B cell (primary cell): ENCODE measurements at regions not wholly inside any gene's neighbourhood (a gene's known extent, or its start where the extent isn't known, plus 50 kb on each side); places are given as distances from the start of the nearest gene placed in this dataset.

Experiments
- ATAC-seq: fragments of 200-7000 bp; cut with Tn5 transposase; one replicate; pipeline ENCODE4 v1.10.0; 2021; ENCODE audit warnings: low read depth, mild to moderate bottlenecking, moderate number of reproducible peaks, moderate library complexity
- CTCF ChIA-PET: fragments of 350-600 bp; sonication (Branson Sonifier 250); formaldehyde crosslinking; loops from one replicate; lab custom pipeline; 2021; ENCODE audit warnings: antibody characterized with exemption, inconsistent platforms; lab: Charles Lee
- POLR2A ChIA-PET: fragments of 350-600 bp; sonication (Branson Sonifier 250); formaldehyde crosslinking; loops from one replicate; lab custom pipeline; 2021; ENCODE audit warnings: antibody characterized with exemption; lab: Charles Lee
- DNase-seq: peaks from one replicate; pipeline ENCODE4 v3.0.0; 2013
- H2AFZ ChIP-seq: 2 replicates; pipeline ENCODE4 v1.6.1; 2012; ENCODE audit warnings: mild to moderate bottlenecking, low read depth, low read length; ENCODE audit not compliant: insufficient read depth, poor library complexity, severe bottlenecking
- H3K27ac ChIP-seq, 2 donors: 1 replicate in 1 of 2; 2 replicates in 1 of 2; pipeline ENCODE4 v1.5.1; 2012 to 2013; ENCODE audit warnings: low read length in 2 of 2, mild to moderate bottlenecking in 2 of 2, moderate library complexity in 1 of 2
- H3K27me3 ChIP-seq, 4 experiments: fragments of 200-600 bp in 1 of 4; sonication (generic) in 1 of 4; replicated peaks in 1 of 4; 1 replicate in 2 of 4; 2 replicates in 2 of 4; pipeline versions ENCODE4 v1.6.1 to v1.7.0; 2013 to 2016; ENCODE audit warnings: low read length in 3 of 4, mild to moderate bottlenecking in 2 of 4, mixed read lengths in 1 of 4, moderate library complexity in 1 of 4; ENCODE audit not compliant: insufficient read depth in 4 of 4, control insufficient read depth in 3 of 4; ENCODE audit errors: control extremely low read depth in 1 of 4
- H3K36me3 ChIP-seq, 2 experiments: replicated peaks in 1 of 2; 1 replicate in 1 of 2; 2 replicates in 1 of 2; pipeline versions ENCODE4 v1.6.1 to v1.7.1; 2013; ENCODE audit warnings: low read length in 1 of 2; ENCODE audit not compliant: insufficient read depth in 2 of 2, control insufficient read depth in 1 of 2; ENCODE audit errors: control extremely low read depth in 1 of 2, extremely low read depth in 1 of 2
- H3K4me1 ChIP-seq, 2 donors: fragments of 200-600 bp in 1 of 2; sonication (generic) in 1 of 2; 1 replicate in 1 of 2; 2 replicates in 1 of 2; pipeline versions ENCODE4 v1.5.1 to v1.6.1; 2013 to 2017; ENCODE audit warnings: low read length in 2 of 2; ENCODE audit not compliant: control insufficient read depth in 2 of 2, insufficient read depth in 2 of 2
- H3K4me2 ChIP-seq: replicated peaks from 2 replicates; pipeline ENCODE3; 2012; ENCODE audit warnings: mild to moderate bottlenecking, low read depth, low read length; ENCODE audit not compliant: poor library complexity, severe bottlenecking
- H3K4me3 ChIP-seq, 5 experiments: fragments of 200-600 bp in 1 of 5; sonication (generic) in 1 of 5; 1 replicate in 3 of 5; 2 replicates in 2 of 5; pipeline versions ENCODE4 v1.5.1 to v1.7.0; 2011 to 2016; ENCODE audit warnings: low read length in 4 of 5, mild to moderate bottlenecking in 4 of 5, low read depth in 2 of 5, control low read depth in 1 of 5, moderate library complexity in 1 of 5; ENCODE audit not compliant: insufficient read depth in 1 of 5; ENCODE audit errors: control extremely low read depth in 1 of 5, extremely low read depth in 1 of 5
- H3K79me2 ChIP-seq: fragments of 200-600 bp; sonication (generic); one replicate; pipeline ENCODE4 v1.6.0; 2016; ENCODE audit warnings: low read length; ENCODE audit not compliant: control insufficient read depth, insufficient read depth
- H3K9ac ChIP-seq: fragments of 200-600 bp; sonication (generic); 2 replicates; pipeline ENCODE4 v1.6.1; 2017; ENCODE audit warnings: mild to moderate bottlenecking, low read length, moderate library complexity
- H3K9me3 ChIP-seq, 3 donors: one replicate each; pipeline versions ENCODE4 v1.6.1 to v1.7.1; 2013; ENCODE audit warnings: low read length in 2 of 3; ENCODE audit not compliant: control insufficient read depth in 2 of 3, insufficient read depth in 1 of 3; ENCODE audit errors: control extremely low read depth in 1 of 3
- H4K20me1 ChIP-seq: 2 replicates; pipeline ENCODE4 v1.6.0; 2012; ENCODE audit warnings: mild to moderate bottlenecking, low read length; ENCODE audit not compliant: insufficient read depth, control insufficient read depth, poor library complexity, severe bottlenecking
- H3K27ac Mint-ChIP-seq: one replicate; pipeline ENCODE4 v1.8.0; 2021; ENCODE audit warnings: mixed read lengths
- H3K27me3 Mint-ChIP-seq: one replicate; pipeline ENCODE4 v1.8.0; 2021; ENCODE audit warnings: mixed read lengths
- H3K4me1 Mint-ChIP-seq: one replicate; pipeline ENCODE4 v1.8.0; 2021; ENCODE audit warnings: mixed read lengths
- H3K4me3 Mint-ChIP-seq: one replicate; pipeline ENCODE4 v1.8.0; 2021; ENCODE audit warnings: mixed read lengths
- H3K9me3 Mint-ChIP-seq: one replicate; pipeline ENCODE4 v1.8.0; 2022; ENCODE audit warnings: mixed read lengths; ENCODE audit not compliant: insufficient read depth
- EZH2 ChIP-seq: IDR thresholded peaks from 2 replicates; pipeline ENCODE4 v1.6.1; 2012; ENCODE audit warnings: borderline replicate concordance, low read depth, mild to moderate bottlenecking, moderate library complexity, low read length; ENCODE audit not compliant: insufficient read depth, poor library complexity, severe bottlenecking
- WGBS: methylation state at CpG from one replicate; pipeline ENCODE4 v1.1.5; 2013; ENCODE audit warnings: missing lambda C conversion rate; ENCODE audit not compliant: insufficient coverage; 5-methylcytosine and 5-hydroxymethylcytosine counted together
- intact Hi-C: fragments of 100-400 bp; cut with micrococcal nuclease; formaldehyde crosslinking; loops from one replicate; pipeline ENCODE4 v1.10.0; 2022
- TF ChIP-seq, protein P1 (sequence below): fragments of 200-600 bp; IDR thresholded peaks from one replicate; pipeline ENCODE4 v1.8.0; 2022; ENCODE audit warnings: antibody characterized with exemption, mild to moderate bottlenecking

DNA sequence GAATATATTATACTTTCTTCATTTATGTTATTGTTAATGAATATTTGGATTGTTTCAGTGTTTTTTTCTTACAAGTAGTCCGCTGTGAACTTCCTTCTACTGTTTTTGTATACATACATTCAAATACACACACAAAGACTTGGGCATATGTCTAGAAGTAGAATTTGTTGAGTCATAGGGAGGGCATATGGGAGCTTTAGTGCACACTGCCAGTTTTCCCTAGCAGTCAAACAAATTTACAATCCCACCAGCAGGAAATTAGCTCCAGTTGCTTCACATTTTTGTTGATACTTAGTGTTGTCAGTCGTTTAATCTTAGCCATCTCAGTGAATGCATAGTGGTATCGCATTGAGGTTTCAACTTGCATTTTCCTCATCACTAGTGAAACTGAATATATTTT is 492.3 kb downstream of the DIPK2A start:
- intact Hi-C loops: no loop called here
- no peaks in the 10 kb centered on the region for H3K4me1 Mint-ChIP-seq
- H3K27ac Mint-ChIP-seq: no peak overlapping the region
- no peaks in the 10 kb centered on the region for H3K27me3 Mint-ChIP-seq
- ChIA-PET POLR2A (no interaction called here), CTCF (no interaction called here)
- no peak overlapping the region for H3K4me3 ChIP-seq
- H3K9me3 Mint-ChIP-seq: no peaks in the 10 kb centered on the region
- TF ChIP-seq, protein P1, sequence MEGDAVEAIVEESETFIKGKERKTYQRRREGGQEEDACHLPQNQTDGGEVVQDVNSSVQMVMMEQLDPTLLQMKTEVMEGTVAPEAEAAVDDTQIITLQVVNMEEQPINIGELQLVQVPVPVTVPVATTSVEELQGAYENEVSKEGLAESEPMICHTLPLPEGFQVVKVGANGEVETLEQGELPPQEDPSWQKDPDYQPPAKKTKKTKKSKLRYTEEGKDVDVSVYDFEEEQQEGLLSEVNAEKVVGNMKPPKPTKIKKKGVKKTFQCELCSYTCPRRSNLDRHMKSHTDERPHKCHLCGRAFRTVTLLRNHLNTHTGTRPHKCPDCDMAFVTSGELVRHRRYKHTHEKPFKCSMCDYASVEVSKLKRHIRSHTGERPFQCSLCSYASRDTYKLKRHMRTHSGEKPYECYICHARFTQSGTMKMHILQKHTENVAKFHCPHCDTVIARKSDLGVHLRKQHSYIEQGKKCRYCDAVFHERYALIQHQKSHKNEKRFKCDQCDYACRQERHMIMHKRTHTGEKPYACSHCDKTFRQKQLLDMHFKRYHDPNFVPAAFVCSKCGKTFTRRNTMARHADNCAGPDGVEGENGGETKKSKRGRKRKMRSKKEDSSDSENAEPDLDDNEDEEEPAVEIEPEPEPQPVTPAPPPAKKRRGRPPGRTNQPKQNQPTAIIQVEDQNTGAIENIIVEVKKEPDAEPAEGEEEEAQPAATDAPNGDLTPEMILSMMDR: no peak
- DNase-seq: no peak
- H3K9ac ChIP-seq: no peak overlapping the region
- H3K36me3 ChIP-seq: no peaks in the 10 kb centered on the region
- H3K27ac ChIP-seq: no peak overlapping the region
- no peaks in the 10 kb centered on the region for H3K9me3 ChIP-seq
- no peak overlapping the region for H3K4me3 Mint-ChIP-seq
- H3K4me2 ChIP-seq: no peak overlapping the region
- no CpG with 5 or more reads among the region's 3 CpGs for WGBS
- H3K79me2 ChIP-seq: no peaks in the 10 kb centered on the region
- no peak for ATAC-seq
- H2AFZ ChIP-seq: no peak overlapping the region
- H4K20me1 ChIP-seq: no peaks in the 10 kb centered on the region
- no peaks in the 10 kb centered on the region for H3K27me3 ChIP-seq
- H3K4me1 ChIP-seq: no peaks in the 10 kb centered on the region

DNA sequence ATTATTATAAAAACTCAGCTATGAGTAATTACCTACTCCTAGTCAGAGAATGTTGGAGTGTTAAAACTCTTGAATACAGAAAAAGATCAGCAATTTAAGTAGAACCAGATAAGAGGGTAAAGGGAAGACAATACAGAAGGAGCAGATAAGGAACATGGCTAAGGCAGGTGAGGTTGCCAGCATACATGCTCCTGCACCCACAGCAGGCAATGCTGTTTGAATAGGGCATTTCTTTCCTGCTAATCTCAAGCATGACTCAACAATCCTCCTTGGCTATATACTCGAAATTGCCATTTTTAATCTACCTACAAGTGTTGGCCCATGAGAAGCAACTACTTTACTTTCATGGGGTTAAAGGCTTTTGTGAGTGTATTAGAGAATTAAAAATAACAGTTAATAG is 494.5 kb downstream of the DIPK2A start:
- Histone ChIP-seq H3K36me3 (no peaks in the 10 kb centered on the region), H3K9me3 (no peaks in the 10 kb centered on the region), H3K79me2 (no peaks in the 10 kb centered on the region), H3K9ac (no peak overlapping the region), H3K27me3 (no peaks in the 10 kb centered on the region), H3K4me3 (no peak overlapping the region), H3K4me1 (no peaks in the 10 kb centered on the region), H4K20me1 (no peaks in the 10 kb centered on the region), H2AFZ (no peak overlapping the region), H3K4me2 (no peak overlapping the region), H3K27ac (no peak overlapping the region)
- H3K27me3 Mint-ChIP-seq: no peaks in the 10 kb centered on the region
- H3K9me3 Mint-ChIP-seq: no peaks in the 10 kb centered on the region
- POLR2A ChIA-PET: no interaction called here
- no peak overlapping the region for H3K4me3 Mint-ChIP-seq
- ATAC-seq (no peak), DNase-seq (no peak)
- H3K4me1 Mint-ChIP-seq: no peaks in the 10 kb centered on the region
- no peak overlapping the region for H3K27ac Mint-ChIP-seq
- CTCF ChIA-PET: no interaction called here
- intact Hi-C loops: no loop called here
- TF ChIP-seq EZH2: no peak
- TF ChIP-seq, protein P1: no peak
- no CpG with 5 or more reads among the region's 1 CpG for WGBS
